H9 (cell line): ENCODE measurements at regions not wholly inside any gene's neighbourhood (a gene's known extent, or its start where the extent isn't known, plus 50 kb on each side); places are given as distances from the start of the nearest gene placed in this dataset.

Experiments
- DNase-seq: peaks from one replicate; pipeline ENCODE4 v3.0.0-alpha.2; 2017
- H2AFZ ChIP-seq: one replicate; pipeline ENCODE4 v1.6.1; 2013; ENCODE audit warnings: mild to moderate bottlenecking, low read length, control low read depth, moderate library complexity
- H2AK5ac ChIP-seq: 2 replicates; pipeline ENCODE4 v1.6.1; 2013; ENCODE audit warnings: low read length, control low read depth, mixed read lengths; ENCODE audit not compliant: insufficient read length
- H2BK120ac ChIP-seq: one replicate; pipeline ENCODE4 v1.6.1; 2013; ENCODE audit warnings: low read depth, mild to moderate bottlenecking, low read length, control low read depth, inconsistent platforms; ENCODE audit not compliant: poor library complexity, severe bottlenecking
- H2BK12ac ChIP-seq: 2 replicates; pipeline ENCODE4 v1.6.1; 2013; ENCODE audit warnings: low read length, control low read depth, mixed read lengths, low read depth; ENCODE audit not compliant: insufficient read length
- H2BK15ac ChIP-seq: 2 replicates; pipeline ENCODE4 v1.6.1; 2013; ENCODE audit warnings: low read depth, low read length, control low read depth
- H2BK20ac ChIP-seq: one replicate; pipeline ENCODE4 v1.6.1; 2013; ENCODE audit warnings: low read depth, mild to moderate bottlenecking, low read length, control low read depth, inconsistent platforms; ENCODE audit not compliant: poor library complexity, severe bottlenecking
- H2BK5ac ChIP-seq: 2 replicates; pipeline ENCODE4 v1.6.1; 2013; ENCODE audit warnings: low read length, control low read depth, mixed read lengths; ENCODE audit not compliant: insufficient read length
- H3K14ac ChIP-seq: 2 replicates; pipeline ENCODE4 v1.6.1; 2013; ENCODE audit warnings: low read length, control low read depth; ENCODE audit not compliant: insufficient read depth
- H3K18ac ChIP-seq: 2 replicates; pipeline ENCODE4 v1.6.1; 2013; ENCODE audit warnings: low read depth, mild to moderate bottlenecking, mixed read lengths, low read length, control low read depth; ENCODE audit not compliant: insufficient read length
- H3K23ac ChIP-seq: 2 replicates; pipeline ENCODE4 v1.6.1; 2013; ENCODE audit warnings: low read length, control low read depth, mixed read lengths, low read depth; ENCODE audit not compliant: insufficient read length
- H3K23me2 ChIP-seq: 2 replicates; pipeline ENCODE4 v1.6.1; 2013; ENCODE audit warnings: low read depth, mild to moderate bottlenecking, mixed read lengths, low read length, control low read depth; ENCODE audit not compliant: insufficient read length, poor library complexity, severe bottlenecking
- H3K27ac ChIP-seq: 2 replicates; pipeline ENCODE4 v1.5.1; 2013; ENCODE audit warnings: low read length, control low read depth, mixed read lengths, low read depth; ENCODE audit not compliant: insufficient read length
- H3K27me3 ChIP-seq: 2 replicates; pipeline ENCODE4 v1.6.1; 2013; ENCODE audit warnings: low read length, control low read depth, inconsistent platforms; ENCODE audit not compliant: insufficient read depth
- H3K4ac ChIP-seq: 2 replicates; pipeline ENCODE4 v1.6.1; 2013; ENCODE audit warnings: low read depth, mild to moderate bottlenecking, control low read depth, inconsistent platforms, low read length, moderate library complexity
- H3K4me1 ChIP-seq: 2 replicates; pipeline ENCODE4 v1.6.1; 2013; ENCODE audit warnings: low read length, control low read depth, inconsistent platforms; ENCODE audit not compliant: insufficient read depth
- H3K4me2 ChIP-seq: 2 replicates; pipeline ENCODE4 v1.6.1; 2013; ENCODE audit warnings: low read length, control low read depth, mixed read lengths; ENCODE audit not compliant: insufficient read length, insufficient read depth
- H3K56ac ChIP-seq: 2 replicates; pipeline ENCODE4 v1.6.1; 2013; ENCODE audit warnings: low read depth, mild to moderate bottlenecking, mixed read lengths, low read length, control low read depth; ENCODE audit not compliant: insufficient read length
- H3K79me1 ChIP-seq: 2 replicates; pipeline ENCODE4 v1.6.1; 2013; ENCODE audit warnings: low read depth, mild to moderate bottlenecking, moderate library complexity, low read length, control low read depth, inconsistent platforms; ENCODE audit not compliant: insufficient read depth, poor library complexity, severe bottlenecking
- H3K79me2 ChIP-seq: 2 replicates; pipeline ENCODE4 v1.6.1; 2013; ENCODE audit warnings: low read length, control low read depth, inconsistent platforms; ENCODE audit not compliant: insufficient read depth
- H3K9ac ChIP-seq: 2 replicates; pipeline ENCODE4 v1.6.1; 2013; ENCODE audit warnings: low read length, control low read depth, mixed read lengths; ENCODE audit not compliant: insufficient read length; ENCODE audit errors: extremely low read depth
- H3K9me3 ChIP-seq: one replicate; pipeline ENCODE4 v1.6.1; 2013; ENCODE audit warnings: low read depth, low read length, inconsistent platforms; ENCODE audit not compliant: control insufficient read depth
- H3T11ph ChIP-seq: one replicate; pipeline ENCODE4 v1.6.1; 2013; ENCODE audit warnings: mild to moderate bottlenecking, low read length, control low read depth, inconsistent platforms
- H4K20me1 ChIP-seq: one replicate; pipeline ENCODE4 v1.6.1; 2013; ENCODE audit not compliant: control insufficient read depth, insufficient read length, insufficient read depth
- H4K5ac ChIP-seq: 2 replicates; pipeline ENCODE4 v1.6.1; 2013; ENCODE audit warnings: low read depth, mild to moderate bottlenecking, mixed read lengths, low read length, control low read depth; ENCODE audit not compliant: insufficient read length
- H4K8ac ChIP-seq: replicated peaks from 2 replicates; pipeline ENCODE4 v1.6.1; 2013; ENCODE audit warnings: low read length, control low read depth, mixed read lengths, low read depth; ENCODE audit not compliant: insufficient read length
- H4K91ac ChIP-seq: 2 replicates; pipeline ENCODE4 v1.6.1; 2013; ENCODE audit warnings: low read depth, mild to moderate bottlenecking, moderate library complexity, mixed read lengths, low read length, control low read depth; ENCODE audit not compliant: insufficient read length
- H3K27ac Mint-ChIP-seq, 3 experiments: 2 replicates in 2 of 3; 3 replicates in 1 of 3; pipeline ENCODE4 v1.8.0; 2020 to 2021; ENCODE audit warnings: mixed read lengths in 3 of 3, mild to moderate bottlenecking in 1 of 3, moderate library complexity in 1 of 3
- H3K27me3 Mint-ChIP-seq: 2 replicates; pipeline ENCODE4 v1.8.0; 2021; ENCODE audit warnings: low read depth, mild to moderate bottlenecking, moderate library complexity, mixed read lengths
- H3K36me3 Mint-ChIP-seq, 3 experiments: 2 replicates in 2 of 3; 3 replicates in 1 of 3; pipeline ENCODE4 v1.8.0; 2020 to 2021; ENCODE audit warnings: low read depth in 3 of 3, mixed read lengths in 3 of 3; ENCODE audit not compliant: insufficient read depth in 1 of 3
- H3K4me1 Mint-ChIP-seq, 2 experiments: 2 replicates each; pipeline ENCODE4 v1.8.0; 2020; ENCODE audit warnings: mixed read lengths in 2 of 2
- H3K4me3 Mint-ChIP-seq, 2 experiments: 2 replicates in 1 of 2; 3 replicates in 1 of 2; pipeline ENCODE4 v1.8.0; 2020 to 2021; ENCODE audit warnings: mild to moderate bottlenecking in 2 of 2, mixed read lengths in 2 of 2, moderate library complexity in 1 of 2
- H3K9me3 Mint-ChIP-seq, 2 experiments: 2 replicates in 1 of 2; 3 replicates in 1 of 2; pipeline ENCODE4 v1.8.0; 2020; ENCODE audit warnings: mild to moderate bottlenecking in 2 of 2, mixed read lengths in 2 of 2, moderate library complexity in 1 of 2
- WGBS: extraction: QIAGEN DNeasy Blood & Tissue Kit; methylation state at CpG from one replicate; pipeline ENCODE4 v1.1.7; 2013; ENCODE audit warnings: missing lambda C conversion rate, low lambda C conversion rate, mixed read lengths; ENCODE audit not compliant: insufficient read length; ENCODE audit errors: extremely low coverage; 5-methylcytosine and 5-hydroxymethylcytosine counted together
- TF ChIP-seq, protein P1 (sequence below): fragments of 200-600 bp; sonication (generic); conservative IDR thresholded peaks from 3 replicates; pipeline ENCODE4 v1.8.0; 2021; ENCODE audit warnings: antibody characterized with exemption, mild to moderate bottlenecking

DNA sequence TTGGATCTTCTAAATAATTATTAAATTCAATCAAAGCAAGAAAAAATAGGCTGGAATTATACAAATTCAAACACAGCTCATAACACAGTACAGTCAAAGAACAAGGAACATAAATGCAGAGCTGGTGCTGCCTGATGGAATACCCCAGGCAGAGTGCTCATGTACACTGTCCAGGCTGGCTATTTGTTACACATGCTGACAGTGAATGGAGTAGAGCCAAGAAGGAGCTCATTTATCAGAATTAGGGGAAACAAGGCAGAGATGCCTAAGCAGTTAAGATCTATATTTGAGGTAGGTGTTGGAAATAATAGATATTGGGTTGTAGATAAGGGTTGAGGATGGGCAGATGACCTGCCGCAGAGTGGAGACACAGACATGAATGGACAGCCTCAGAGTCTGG, 788.2 kb upstream of the ARPP21 start:
- Histone ChIP-seq H3K23ac (no peak overlapping the region), H3K4me1 (peaks cover 3% of the 10 kb centered on the region; the same call in 1 of the 2 replicates), H3K56ac (no peak overlapping the region), H3K9ac (no peak overlapping the region), H3K14ac (no peak overlapping the region), H2BK12ac (no peak overlapping the region), H4K20me1 (no peaks in the 10 kb centered on the region), H3K23me2 (no peaks in the 10 kb centered on the region), H2AFZ (no peak overlapping the region), H3K27me3 (no peaks in the 10 kb centered on the region), H2BK20ac (no peak overlapping the region), H4K91ac (no peak overlapping the region), H4K8ac (no peak overlapping the region), H3K4me2 (no peak overlapping the region), H3K9me3 (no peaks in the 10 kb centered on the region), H2BK15ac (no peak overlapping the region), H3K4ac (no peak overlapping the region), H3K18ac (no peak overlapping the region), H2BK120ac (no peak overlapping the region), H3K27ac (no peak overlapping the region), H3T11ph (no peak overlapping the region), H3K79me2 (no peaks in the 10 kb centered on the region), H3K79me1 (no peaks in the 10 kb centered on the region), H2AK5ac (no peak overlapping the region), H2BK5ac (no peak overlapping the region), H4K5ac (no peak overlapping the region)
- Mint-ChIP-seq H3K9me3 (no peaks in the 10 kb centered on the region), H3K36me3 (no peaks in the 10 kb centered on the region), H3K27ac (no peak overlapping the region; a peak in 1 of 7 replicates), H3K4me3 (no peak overlapping the region), H3K4me1 (peaks cover 1 to 4% of the 10 kb centered on the region in 2 experiments; a peak in 3 of 4 replicates), H3K27me3 (no peaks in the 10 kb centered on the region)
- WGBS: no CpG with 5 or more reads among the region's 1 CpG
- no peak for DNase-seq
- TF ChIP-seq, protein P1, sequence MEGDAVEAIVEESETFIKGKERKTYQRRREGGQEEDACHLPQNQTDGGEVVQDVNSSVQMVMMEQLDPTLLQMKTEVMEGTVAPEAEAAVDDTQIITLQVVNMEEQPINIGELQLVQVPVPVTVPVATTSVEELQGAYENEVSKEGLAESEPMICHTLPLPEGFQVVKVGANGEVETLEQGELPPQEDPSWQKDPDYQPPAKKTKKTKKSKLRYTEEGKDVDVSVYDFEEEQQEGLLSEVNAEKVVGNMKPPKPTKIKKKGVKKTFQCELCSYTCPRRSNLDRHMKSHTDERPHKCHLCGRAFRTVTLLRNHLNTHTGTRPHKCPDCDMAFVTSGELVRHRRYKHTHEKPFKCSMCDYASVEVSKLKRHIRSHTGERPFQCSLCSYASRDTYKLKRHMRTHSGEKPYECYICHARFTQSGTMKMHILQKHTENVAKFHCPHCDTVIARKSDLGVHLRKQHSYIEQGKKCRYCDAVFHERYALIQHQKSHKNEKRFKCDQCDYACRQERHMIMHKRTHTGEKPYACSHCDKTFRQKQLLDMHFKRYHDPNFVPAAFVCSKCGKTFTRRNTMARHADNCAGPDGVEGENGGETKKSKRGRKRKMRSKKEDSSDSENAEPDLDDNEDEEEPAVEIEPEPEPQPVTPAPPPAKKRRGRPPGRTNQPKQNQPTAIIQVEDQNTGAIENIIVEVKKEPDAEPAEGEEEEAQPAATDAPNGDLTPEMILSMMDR: no peak
